ENCODE measurements at regions not wholly inside any gene's neighbourhood (a gene's known extent, or its start where the extent isn't known, plus 50 kb on each side); places are given as distances from the start of the nearest gene placed in this dataset.

DNA sequence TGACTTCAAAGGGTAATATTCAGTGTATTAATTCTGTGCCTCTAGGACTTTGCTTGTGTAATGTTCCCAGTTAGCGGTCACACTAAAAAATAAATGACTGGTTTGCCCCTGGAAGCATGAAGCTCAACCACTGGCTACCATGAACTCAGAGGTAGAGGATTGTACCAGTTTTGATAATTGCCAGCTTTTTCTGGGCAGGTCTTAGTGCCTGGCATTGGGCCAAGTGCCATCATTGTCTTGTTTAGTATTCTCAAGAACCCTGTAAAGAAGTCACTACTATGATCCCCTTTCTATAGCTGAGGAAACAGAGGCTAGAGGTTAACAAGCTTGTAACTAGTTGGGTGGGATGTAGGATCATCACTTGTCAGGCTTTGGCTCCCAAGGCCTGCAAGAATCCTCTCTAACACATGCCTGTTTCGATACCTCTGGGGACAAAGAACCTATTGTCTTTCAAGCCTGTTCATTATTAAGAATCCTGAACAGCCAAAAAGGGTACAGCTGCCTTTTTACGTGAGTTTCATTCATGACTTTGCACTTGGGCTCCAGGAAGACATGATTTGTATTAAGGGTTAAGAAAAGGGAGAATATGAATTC is 121.9 kb upstream of the JUN start:
- TF ChIP-seq BHLHE40 (IDR thresholded peaks at IDR 0.05; ENCODE audit: low read length) = no peak
- no peak for TF ChIP-seq MXI1 (IDR thresholded peaks at IDR 0.05; ENCODE audit: low read depth, low read length)
- no peak for TF ChIP-seq MTA3 (IDR thresholded peaks at IDR 0.05; ENCODE audit: borderline replicate concordance)
- no peak for TF ChIP-seq ZNF707 (CRISPR knock-in tag; conservative IDR thresholded peaks at IDR 0.05)
- no peak for TF ChIP-seq RAD21 (CRISPR knock-in tag; conservative IDR thresholded peaks at IDR 0.05 in 1 of 2, IDR thresholded peaks at IDR 0.05 in 1 of 2)
- no peak for TF ChIP-seq ZNF197 (CRISPR knock-in tag; IDR thresholded peaks at IDR 0.05; ENCODE audit: low read depth)
- TF ChIP-seq CTCF (IDR thresholded peaks at IDR 0.05 in 2 of 3, conservative IDR thresholded peaks at IDR 0.05 in 1 of 3; ENCODE audit: insufficient read depth in 2 of 3, low read depth in 1 of 3, low read length in 3 of 3) = no peak
- no peak for TF ChIP-seq SPI1 (IDR thresholded peaks at IDR 0.05; ENCODE audit: borderline replicate concordance, low read depth, low read length)
- TF ChIP-seq NFE2L1 (tag; IDR thresholded peaks at IDR 0.05; ENCODE audit: borderline replicate concordance, low read depth) = no peak
- TF ChIP-seq, protein P1, sequence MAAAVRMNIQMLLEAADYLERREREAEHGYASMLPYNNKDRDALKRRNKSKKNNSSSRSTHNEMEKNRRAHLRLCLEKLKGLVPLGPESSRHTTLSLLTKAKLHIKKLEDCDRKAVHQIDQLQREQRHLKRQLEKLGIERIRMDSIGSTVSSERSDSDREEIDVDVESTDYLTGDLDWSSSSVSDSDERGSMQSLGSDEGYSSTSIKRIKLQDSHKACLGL (CRISPR knock-in tag; IDR thresholded peaks at IDR 0.05; ENCODE audit: borderline replicate concordance, poor library complexity, severe bottlenecking) = no peak
- no peak for TF ChIP-seq ELF1 (tag; IDR thresholded peaks at IDR 0.05)
- TF ChIP-seq, protein P2, sequence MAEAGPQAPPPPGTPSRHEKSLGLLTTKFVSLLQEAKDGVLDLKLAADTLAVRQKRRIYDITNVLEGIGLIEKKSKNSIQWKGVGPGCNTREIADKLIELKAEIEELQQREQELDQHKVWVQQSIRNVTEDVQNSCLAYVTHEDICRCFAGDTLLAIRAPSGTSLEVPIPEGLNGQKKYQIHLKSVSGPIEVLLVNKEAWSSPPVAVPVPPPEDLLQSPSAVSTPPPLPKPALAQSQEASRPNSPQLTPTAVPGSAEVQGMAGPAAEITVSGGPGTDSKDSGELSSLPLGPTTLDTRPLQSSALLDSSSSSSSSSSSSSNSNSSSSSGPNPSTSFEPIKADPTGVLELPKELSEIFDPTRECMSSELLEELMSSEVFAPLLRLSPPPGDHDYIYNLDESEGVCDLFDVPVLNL (CRISPR knock-in tag; IDR thresholded peaks at IDR 0.05; ENCODE audit: low read depth) = no peak
- TF ChIP-seq ZNF561 (CRISPR knock-in tag; conservative IDR thresholded peaks at IDR 0.05) = no peak
